Upper lobe of left lung (tissue), 4 donors: ENCODE measurements at regions not wholly inside any gene's neighbourhood (a gene's known extent, or its start where the extent isn't known, plus 50 kb on each side); places are given as distances from the start of the nearest gene placed in this dataset.

ENCODE experiments used
- CTCF ChIP-seq, 6 experiments: fragments of 450-650 bp in 4 of 6; fragments of 200-600 bp in 2 of 6; sonication (generic) in 2 of 6; IDR thresholded peaks; one replicate each; pipeline ENCODE4 v1.5.1; 2016 to 2019; ENCODE audit warnings: antibody characterized with exemption in 6 of 6
- EP300 ChIP-seq, 4 donors: sonication (generic); formaldehyde crosslinking; IDR thresholded peaks; one replicate each; pipeline ENCODE4 v1.5.1; 2017; ENCODE audit warnings: antibody characterized with exemption in 4 of 4, control low read depth in 2 of 4
- POLR2A ChIP-seq, 4 donors: fragments of 450-650 bp; IDR thresholded peaks; one replicate each; pipeline ENCODE4 v1.5.1; 2016 to 2017; ENCODE audit warnings: antibody characterized with exemption in 4 of 4, mild to moderate bottlenecking in 2 of 4
- POLR2AphosphoS5 ChIP-seq, 2 donors: sonication (generic); formaldehyde crosslinking; IDR thresholded peaks; one replicate each; pipeline ENCODE4 v1.5.1; 2017; ENCODE audit warnings: antibody characterized with exemption in 2 of 2

- TF ChIP-seq CTCF (IDR thresholded peaks at IDR 0.05) (no peak), POLR2A (IDR thresholded peaks at IDR 0.05) (no peak), POLR2AphosphoS5 (IDR thresholded peaks at IDR 0.05) (no peak), EP300 (IDR thresholded peaks at IDR 0.05) (no peak)
These were observed 79.4 kb upstream of the SRD5A2 start for GRCh38 chr2:31660165-31660564.
